CD14-positive monocyte (primary cell): ENCODE measurements at regions not wholly inside any gene's neighbourhood (a gene's known extent, or its start where the extent isn't known, plus 50 kb on each side); places are given as distances from the start of the nearest gene placed in this dataset.

Source experiments
- DNase-seq, 3 donors: peaks; one replicate each; pipeline ENCODE4 v3.0.0-alpha.2; 2011 to 2022
- H2AFZ ChIP-seq: 2 replicates; pipeline ENCODE4 v1.6.0; 2012; ENCODE audit warnings: mild to moderate bottlenecking, low read depth, low read length, inconsistent platforms; ENCODE audit not compliant: insufficient read depth, poor library complexity, severe bottlenecking
- H3K27ac ChIP-seq, 2 donors: 1 replicate in 1 of 2; 2 replicates in 1 of 2; pipeline ENCODE4 v1.5.1; 2012 to 2013; ENCODE audit warnings: low read length in 2 of 2, control low read depth in 1 of 2, inconsistent platforms in 1 of 2, low read depth in 1 of 2, mild to moderate bottlenecking in 1 of 2
- H3K27me3 ChIP-seq, 2 donors: one replicate each; pipeline versions ENCODE4 v1.6.0 to v1.6.1; 2011 to 2013; ENCODE audit warnings: low read length in 2 of 2; ENCODE audit not compliant: control insufficient read depth in 2 of 2, insufficient read depth in 2 of 2
- H3K36me3 ChIP-seq, 2 donors: replicated peaks in 1 of 2; 1 replicate in 1 of 2; 2 replicates in 1 of 2; pipeline versions ENCODE4 v1.5.1 to v1.6.1; 2012 to 2013; ENCODE audit warnings: low read length in 2 of 2, control low read depth in 1 of 2, inconsistent platforms in 1 of 2, mild to moderate bottlenecking in 1 of 2; ENCODE audit not compliant: insufficient read depth in 2 of 2, control insufficient read depth in 1 of 2
- H3K4me1 ChIP-seq, 2 donors: 1 replicate in 1 of 2; 2 replicates in 1 of 2; pipeline versions ENCODE4 v1.5.1 to v1.6.1; 2012 to 2013; ENCODE audit warnings: low read length in 2 of 2, control low read depth in 1 of 2, inconsistent platforms in 1 of 2, mild to moderate bottlenecking in 1 of 2, moderate library complexity in 1 of 2; ENCODE audit not compliant: insufficient read depth in 2 of 2, control insufficient read depth in 1 of 2
- H3K4me2 ChIP-seq: replicated peaks from 2 replicates; pipeline ENCODE3; 2012; ENCODE audit warnings: low read length, moderate library complexity, mild to moderate bottlenecking; ENCODE audit not compliant: poor library complexity, severe bottlenecking; ENCODE audit errors: extremely low read depth
- H3K4me3 ChIP-seq, 3 experiments: fragments of 200-600 bp in 1 of 3; sonication (generic) in 1 of 3; replicated peaks in 1 of 3; 1 replicate in 2 of 3; 2 replicates in 1 of 3; pipeline ENCODE4 v1.5.1; 2011 to 2013; ENCODE audit warnings: low read length in 3 of 3, mild to moderate bottlenecking in 3 of 3, control low read depth in 2 of 3, low read depth in 2 of 3, inconsistent platforms in 1 of 3, moderate library complexity in 1 of 3
- H3K79me2 ChIP-seq: 2 replicates; pipeline ENCODE4 v1.6.0; 2012; ENCODE audit warnings: mild to moderate bottlenecking, control low read depth, inconsistent platforms, low read length, moderate library complexity; ENCODE audit not compliant: insufficient read depth
- H3K9ac ChIP-seq: 2 replicates; pipeline ENCODE4 v1.6.0; 2017; ENCODE audit warnings: low read length, mild to moderate bottlenecking; ENCODE audit not compliant: insufficient read depth, poor library complexity, severe bottlenecking
- H3K9me3 ChIP-seq, 2 donors: replicated peaks in 1 of 2; 1 replicate in 1 of 2; 2 replicates in 1 of 2; pipeline versions ENCODE4 v1.5.1 to v1.6.1; 2012 to 2013; ENCODE audit warnings: low read length in 2 of 2, control low read depth in 1 of 2; ENCODE audit not compliant: control insufficient read depth in 1 of 2, insufficient read depth in 1 of 2
- H4K20me1 ChIP-seq: 2 replicates; pipeline ENCODE4 v1.6.0; 2012; ENCODE audit warnings: mild to moderate bottlenecking, low read length, control low read depth, moderate library complexity; ENCODE audit not compliant: insufficient read depth
- H3K27ac Mint-ChIP-seq, 7 donors: one replicate each; pipeline ENCODE4 v1.8.0; 2020; ENCODE audit warnings: mild to moderate bottlenecking in 7 of 7, mixed read lengths in 7 of 7, moderate library complexity in 6 of 7, inconsistent platforms in 2 of 7
- H3K27me3 Mint-ChIP-seq, 3 donors: one replicate each; pipeline ENCODE4 v1.8.0; 2021 to 2022; ENCODE audit warnings: low read depth in 3 of 3, mild to moderate bottlenecking in 3 of 3, mixed read lengths in 3 of 3, moderate library complexity in 3 of 3, inconsistent platforms in 1 of 3
- H3K36me3 Mint-ChIP-seq, 2 donors: one replicate each; pipeline ENCODE4 v1.8.0; 2020; ENCODE audit warnings: mixed read lengths in 2 of 2, inconsistent platforms in 1 of 2, mild to moderate bottlenecking in 1 of 2
- H3K4me1 Mint-ChIP-seq: one replicate; pipeline ENCODE4 v1.8.0; 2020; ENCODE audit warnings: mild to moderate bottlenecking, mixed read lengths
- H3K4me3 Mint-ChIP-seq, 2 donors: one replicate each; pipeline ENCODE4 v1.8.0; 2020; ENCODE audit warnings: mild to moderate bottlenecking in 2 of 2, mixed read lengths in 2 of 2, moderate library complexity in 1 of 2
- H3K9me3 Mint-ChIP-seq, 7 donors: one replicate each; pipeline ENCODE4 v1.8.0; 2020 to 2022; ENCODE audit warnings: mixed read lengths in 7 of 7, mild to moderate bottlenecking in 6 of 7, moderate library complexity in 6 of 7, inconsistent platforms in 2 of 7
- WGBS: methylation state at CpG from one replicate; pipeline ENCODE4 v1.1.5; 2013; ENCODE audit warnings: missing lambda C conversion rate; ENCODE audit not compliant: insufficient coverage; 5-methylcytosine and 5-hydroxymethylcytosine counted together
- intact Hi-C, 2 donors: fragments of 100-400 bp; cut with micrococcal nuclease; formaldehyde crosslinking; loops; one replicate each; pipeline versions ENCODE4 v1.15.0 to v1.15.1; 2023
- TF ChIP-seq, protein P1 (sequence below): fragments of 200-600 bp; IDR thresholded peaks from one replicate; pipeline ENCODE4 v1.8.0; 2022; ENCODE audit warnings: antibody characterized with exemption, mild to moderate bottlenecking

DNA sequence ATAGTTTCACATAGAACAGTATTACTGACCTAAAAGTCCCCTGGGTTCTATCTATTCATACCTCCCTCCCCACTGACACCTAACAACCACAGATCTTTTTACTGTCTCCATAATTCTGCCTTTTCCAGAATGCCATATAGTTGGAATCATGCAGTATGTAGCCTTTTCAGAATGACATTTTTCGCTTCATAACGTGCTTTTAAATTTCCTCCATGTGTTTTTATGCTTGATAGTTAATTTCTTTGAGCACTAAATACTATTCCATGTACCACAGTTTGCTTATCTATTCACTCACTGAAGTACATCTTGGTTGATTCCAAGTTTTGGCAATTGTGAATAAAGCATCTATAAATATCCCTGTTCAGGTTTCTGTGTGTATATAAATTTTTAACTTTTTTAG, 77.7 kb upstream of the GPR149 start:
- H3K36me3 ChIP-seq, result no peaks in the 10 kb centered on the region
- H4K20me1 ChIP-seq, result no peaks in the 10 kb centered on the region
- H3K27ac ChIP-seq, result no peak overlapping the region
- no peaks in the 10 kb centered on the region for H3K27me3 ChIP-seq
- no CpG with 5 or more reads among the region's 2 CpGs for WGBS
- Mint-ChIP-seq H3K4me3 (no peak overlapping the region), H3K4me1 (no peaks in the 10 kb centered on the region), H3K27ac (no peak overlapping the region), H3K9me3 (peaks cover 2 to 11% (median 5%) of the 10 kb centered on the region in 7 donors), H3K27me3 (peaks cover 1 to 5% (median 2%) of the 10 kb centered on the region in 3 donors), H3K36me3 (no peaks in the 10 kb centered on the region)
- H3K4me3 ChIP-seq, result no peak overlapping the region
- no peak for DNase-seq
- H3K9me3 ChIP-seq, result no peaks in the 10 kb centered on the region
- no peak overlapping the region for H2AFZ ChIP-seq
- TF ChIP-seq, protein P1, sequence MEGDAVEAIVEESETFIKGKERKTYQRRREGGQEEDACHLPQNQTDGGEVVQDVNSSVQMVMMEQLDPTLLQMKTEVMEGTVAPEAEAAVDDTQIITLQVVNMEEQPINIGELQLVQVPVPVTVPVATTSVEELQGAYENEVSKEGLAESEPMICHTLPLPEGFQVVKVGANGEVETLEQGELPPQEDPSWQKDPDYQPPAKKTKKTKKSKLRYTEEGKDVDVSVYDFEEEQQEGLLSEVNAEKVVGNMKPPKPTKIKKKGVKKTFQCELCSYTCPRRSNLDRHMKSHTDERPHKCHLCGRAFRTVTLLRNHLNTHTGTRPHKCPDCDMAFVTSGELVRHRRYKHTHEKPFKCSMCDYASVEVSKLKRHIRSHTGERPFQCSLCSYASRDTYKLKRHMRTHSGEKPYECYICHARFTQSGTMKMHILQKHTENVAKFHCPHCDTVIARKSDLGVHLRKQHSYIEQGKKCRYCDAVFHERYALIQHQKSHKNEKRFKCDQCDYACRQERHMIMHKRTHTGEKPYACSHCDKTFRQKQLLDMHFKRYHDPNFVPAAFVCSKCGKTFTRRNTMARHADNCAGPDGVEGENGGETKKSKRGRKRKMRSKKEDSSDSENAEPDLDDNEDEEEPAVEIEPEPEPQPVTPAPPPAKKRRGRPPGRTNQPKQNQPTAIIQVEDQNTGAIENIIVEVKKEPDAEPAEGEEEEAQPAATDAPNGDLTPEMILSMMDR, result no peak
- no peaks in the 10 kb centered on the region for H3K4me1 ChIP-seq
- H3K4me2 ChIP-seq, result no peak overlapping the region
- intact Hi-C loops, result no loop called here
- H3K79me2 ChIP-seq, result no peaks in the 10 kb centered on the region
- no peak overlapping the region for H3K9ac ChIP-seq

- Mint-ChIP-seq H3K36me3 (no peaks in the 10 kb centered on the region), H3K27me3 (peaks cover 0 to 2% (median 0%) of the 10 kb centered on the region in 3 donors), H3K4me1 (no peaks in the 10 kb centered on the region), H3K9me3 (peaks cover 9 to 20% (median 13%) of the 10 kb centered on the region in 7 donors), H3K4me3 (no peak overlapping the region), H3K27ac (no peak overlapping the region)
- intact Hi-C loops, result no loop called here
- H3K4me1 ChIP-seq, result no peaks in the 10 kb centered on the region
- TF ChIP-seq, protein P1, result no peak
- H3K36me3 ChIP-seq, result no peaks in the 10 kb centered on the region
- peaks cover 5 to 6% of the 10 kb centered on the region in 2 donors for H3K9me3 ChIP-seq
- H3K9ac ChIP-seq, result no peak overlapping the region
- H3K27ac ChIP-seq, result no peak overlapping the region
- no peaks in the 10 kb centered on the region for H4K20me1 ChIP-seq
- H2AFZ ChIP-seq, result peak overlapping the region; percentile 47
- no peaks in the 10 kb centered on the region for H3K79me2 ChIP-seq
- 90% methylated on average over 2 of the region's 2 CpGs for WGBS
- H3K4me3 ChIP-seq, result no peak overlapping the region
- no peaks in the 10 kb centered on the region for H3K27me3 ChIP-seq
- no peak for DNase-seq
- H3K4me2 ChIP-seq, result no peak overlapping the region
Observed at GRCh38 chr3:154496978-154497377, 67.0 kb upstream of the GPR149 start.
